HG02610 (cell line): ENCODE measurements at regions not wholly inside any gene's neighbourhood (a gene's known extent, or its start where the extent isn't known, plus 50 kb on each side); places are given as distances from the start of the nearest gene placed in this dataset.
"Not testable (repeated sequence)": the region's sequence is repeated elsewhere in the genome, so short reads cannot be mapped to it uniquely, and the experiment has no call there.

Source experiments
- ATAC-seq: cut with Tn5 transposase; IDR thresholded peaks from one replicate; pipeline ENCODE4 v1.9.1; 2021; ENCODE audit warnings: mild to moderate bottlenecking, moderate library complexity; ENCODE audit not compliant: unreplicated experiment

GRCh38 chr17:31798205-31798724 lies 60.8 kb downstream of the COPRS start:
- ATAC-seq = no peak

DNA sequence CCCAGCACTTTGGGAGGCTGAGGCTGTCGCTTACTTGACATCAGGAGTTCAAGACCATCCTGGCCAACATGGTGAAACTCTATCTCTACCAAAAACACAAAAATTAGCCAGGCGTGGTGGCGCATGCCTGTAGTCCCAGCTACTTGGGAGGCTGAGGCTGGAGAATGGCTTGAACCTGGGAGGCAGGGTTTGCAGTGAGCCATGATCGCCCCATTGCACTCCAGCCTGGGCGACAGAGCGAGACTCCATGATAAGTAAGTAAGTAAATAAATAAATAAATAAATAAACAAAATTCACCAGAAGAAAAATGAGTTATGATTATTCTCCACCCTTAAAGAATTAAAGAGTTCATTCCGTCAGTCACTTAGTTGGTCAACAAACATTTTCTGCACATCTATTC lies 63.1 kb downstream of the COPRS start:
- ATAC-seq = not testable (repeated sequence)

DNA sequence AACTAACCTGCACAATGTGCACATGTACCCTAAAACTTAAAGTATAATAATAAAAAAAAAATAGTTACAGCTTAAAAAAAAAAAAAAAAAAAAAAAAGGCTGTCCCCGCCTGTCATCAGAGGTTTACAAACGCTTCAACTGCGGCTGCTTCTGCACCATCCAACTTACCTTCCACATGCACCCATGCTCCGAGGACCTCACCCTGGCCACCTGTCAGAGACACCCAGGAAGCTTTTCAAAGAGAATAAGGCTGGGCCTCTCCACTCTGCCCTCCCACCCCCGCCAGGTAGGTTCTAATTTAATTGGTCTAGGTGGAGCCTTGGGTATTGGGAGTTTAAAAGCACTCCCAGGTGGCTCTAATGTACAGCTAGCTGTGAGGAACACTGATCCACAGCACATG lies 64.9 kb downstream of the COPRS start:
- ATAC-seq = no peak

- not testable (repeated sequence) for ATAC-seq
Measured at GRCh38 chr17:31793634-31794033, 65.4 kb downstream of the COPRS start.

DNA sequence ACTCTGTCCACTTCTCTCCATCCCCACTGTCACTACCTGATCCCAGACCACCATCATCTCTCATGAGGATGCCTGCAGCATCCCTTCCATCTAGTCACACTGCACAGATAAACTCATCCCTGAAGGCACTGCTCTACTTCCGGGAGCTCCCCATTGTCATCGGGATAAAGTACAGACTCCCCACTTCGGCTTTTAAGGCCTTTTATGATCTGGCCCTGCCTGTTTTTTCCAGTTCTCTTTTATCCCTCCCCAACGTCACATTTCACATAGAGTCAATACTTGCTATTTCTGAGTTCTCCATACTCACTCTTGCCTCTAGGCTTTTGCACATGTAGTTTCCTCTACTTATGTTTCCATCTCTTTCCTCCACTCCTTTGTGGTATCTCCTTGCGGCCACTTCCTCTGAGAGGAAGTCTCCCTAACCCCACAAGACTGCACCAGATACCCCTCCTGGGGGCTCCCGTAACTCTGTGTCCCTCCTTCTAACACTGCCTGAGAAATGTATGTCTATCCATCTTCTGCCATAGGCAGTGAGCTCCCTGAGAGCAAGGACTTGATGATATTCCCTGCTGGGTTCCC lies 66.9 kb downstream of the COPRS start:
- ATAC-seq = no peak

DNA sequence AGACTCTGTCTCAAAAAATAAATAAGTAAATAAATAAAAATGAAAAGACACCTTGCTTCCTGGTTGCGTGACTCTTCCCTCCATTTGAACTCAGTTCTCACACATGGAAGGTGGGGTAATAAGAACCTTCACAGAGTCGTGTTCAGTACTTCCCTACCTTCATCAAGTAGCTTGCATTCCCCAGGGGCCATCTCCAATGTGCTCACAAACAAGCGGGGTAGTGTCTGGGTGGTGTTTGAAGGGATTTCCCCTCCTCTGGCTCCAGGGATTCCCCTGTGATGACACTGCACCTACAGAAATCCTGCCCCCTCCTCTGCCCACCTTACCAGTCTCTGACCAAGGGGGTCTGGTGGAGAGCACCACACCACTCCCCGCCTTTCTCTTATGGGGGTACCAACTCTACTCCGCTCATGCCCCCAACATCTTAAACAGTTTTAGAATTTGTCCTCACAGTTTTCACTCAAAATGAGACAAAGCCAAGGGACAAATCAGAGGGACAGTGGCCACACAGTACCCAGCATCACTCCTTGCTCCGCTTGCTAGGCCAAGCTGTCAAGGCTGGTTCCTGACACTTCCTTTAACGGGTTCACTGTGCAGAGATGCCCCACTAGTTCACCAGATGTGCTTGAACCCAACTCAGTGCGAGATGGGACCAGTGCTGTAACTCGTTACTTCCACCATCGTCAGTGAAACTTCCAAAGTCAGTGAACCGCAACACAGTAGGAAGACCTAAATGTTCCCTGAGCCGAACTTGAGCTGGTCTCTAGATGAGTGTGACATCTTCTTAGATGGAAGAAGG lies 69.1 kb downstream of the COPRS start:
- no peak for ATAC-seq

DNA sequence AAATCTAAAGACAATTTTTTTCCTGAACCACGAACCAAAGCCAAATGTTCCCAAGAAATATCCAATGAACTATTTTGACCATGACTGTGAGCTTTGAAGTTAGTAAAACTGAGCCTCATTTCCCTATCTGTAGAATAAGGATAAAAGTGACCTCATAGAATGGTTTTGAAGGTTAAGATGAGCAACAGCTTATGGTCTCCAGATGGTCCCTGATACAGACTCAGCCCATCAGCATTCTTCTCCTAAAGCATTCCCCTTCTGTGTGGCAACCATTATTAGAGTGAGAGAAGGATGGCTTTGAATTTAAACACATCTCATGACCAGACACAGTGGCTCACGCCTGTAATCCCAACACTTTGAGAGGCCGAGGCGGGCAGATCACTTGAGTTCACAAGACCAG lies 70.1 kb downstream of the COPRS start:
- no peak for ATAC-seq

DNA sequence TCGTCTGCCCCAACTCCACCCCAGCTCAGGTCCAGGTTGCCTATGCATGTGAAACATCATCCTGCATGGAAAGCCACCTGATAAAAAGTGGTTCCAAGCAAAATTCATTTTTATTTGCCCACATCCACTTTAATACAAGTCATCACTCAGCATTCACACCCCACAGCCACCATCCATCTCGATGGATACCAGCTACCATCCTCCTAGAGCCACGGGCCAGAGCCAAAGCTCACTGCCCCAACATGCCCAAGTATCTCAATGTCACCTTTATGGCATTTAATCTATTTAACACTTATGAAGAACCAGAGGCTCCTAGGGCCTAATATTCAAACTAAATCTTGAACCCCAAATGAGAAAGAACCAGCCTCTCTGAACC lies 70.5 kb downstream of the COPRS start:
- no peak for ATAC-seq

GRCh38 chr17:31787857-31788570 lies 71.0 kb downstream of the COPRS start:
- ATAC-seq = no peak

DNA sequence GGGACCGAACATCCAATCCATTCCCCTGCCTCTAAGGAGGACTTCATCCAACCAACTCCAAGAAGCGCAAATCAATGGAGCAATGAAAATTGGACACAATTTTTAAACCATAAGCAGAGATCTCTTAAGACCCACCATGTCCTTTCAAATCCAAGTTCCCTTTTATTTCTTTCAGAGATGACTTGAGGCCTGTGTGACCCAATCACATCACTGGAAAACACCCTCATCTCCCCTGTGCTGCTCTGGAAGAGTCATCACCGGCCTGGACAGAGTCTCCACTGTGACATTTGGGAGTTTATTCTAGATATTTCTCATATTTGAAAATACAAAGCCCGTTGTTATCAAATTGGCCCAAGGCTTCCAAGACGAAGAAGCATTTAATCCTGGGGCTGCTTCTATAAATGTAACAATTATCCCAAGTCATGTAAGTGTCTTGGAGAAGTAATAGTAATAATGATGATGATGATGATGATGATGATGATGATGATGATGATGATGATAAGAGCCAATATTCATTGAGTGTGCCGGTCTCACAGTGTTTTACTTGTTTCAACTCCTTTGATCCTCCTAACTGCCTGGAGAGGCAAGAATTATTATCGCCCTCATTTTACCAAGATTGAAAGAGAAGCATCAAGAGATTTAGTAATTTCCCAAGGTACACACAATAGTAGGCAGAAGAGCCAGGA lies 72.1 kb downstream of the COPRS start:
- no peak for ATAC-seq

GRCh38 chr17:31780483-31780882 lies 78.6 kb downstream of the COPRS start:
- ATAC-seq = no peak

- no peak for ATAC-seq
Measured at GRCh38 chr17:31778523-31778922, 80.5 kb downstream of the COPRS start.

DNA sequence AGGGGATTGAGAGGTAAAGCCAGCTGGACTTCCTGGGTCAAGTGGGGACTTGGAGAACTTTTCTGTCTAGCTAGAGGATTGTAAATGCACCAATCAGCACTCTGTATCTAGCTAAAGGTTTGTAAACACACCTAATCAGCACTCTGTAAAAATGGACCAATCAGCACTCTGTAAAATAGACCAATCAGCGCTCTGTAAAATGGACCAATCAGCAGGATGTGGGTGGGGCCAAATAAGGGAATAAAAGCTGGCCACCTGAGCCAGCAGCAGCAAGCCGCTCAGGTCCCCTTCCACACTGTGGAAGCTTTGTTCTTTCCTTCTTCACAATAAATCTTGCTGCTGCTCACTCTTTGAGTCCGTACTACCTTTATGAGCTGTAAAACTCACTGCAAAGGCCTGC lies 87.7 kb downstream of the COPRS start:
- ATAC-seq = not testable (repeated sequence)

GRCh38 chr17:31770501-31770900 lies 88.5 kb downstream of the COPRS start:
- not testable (repeated sequence) for ATAC-seq

DNA sequence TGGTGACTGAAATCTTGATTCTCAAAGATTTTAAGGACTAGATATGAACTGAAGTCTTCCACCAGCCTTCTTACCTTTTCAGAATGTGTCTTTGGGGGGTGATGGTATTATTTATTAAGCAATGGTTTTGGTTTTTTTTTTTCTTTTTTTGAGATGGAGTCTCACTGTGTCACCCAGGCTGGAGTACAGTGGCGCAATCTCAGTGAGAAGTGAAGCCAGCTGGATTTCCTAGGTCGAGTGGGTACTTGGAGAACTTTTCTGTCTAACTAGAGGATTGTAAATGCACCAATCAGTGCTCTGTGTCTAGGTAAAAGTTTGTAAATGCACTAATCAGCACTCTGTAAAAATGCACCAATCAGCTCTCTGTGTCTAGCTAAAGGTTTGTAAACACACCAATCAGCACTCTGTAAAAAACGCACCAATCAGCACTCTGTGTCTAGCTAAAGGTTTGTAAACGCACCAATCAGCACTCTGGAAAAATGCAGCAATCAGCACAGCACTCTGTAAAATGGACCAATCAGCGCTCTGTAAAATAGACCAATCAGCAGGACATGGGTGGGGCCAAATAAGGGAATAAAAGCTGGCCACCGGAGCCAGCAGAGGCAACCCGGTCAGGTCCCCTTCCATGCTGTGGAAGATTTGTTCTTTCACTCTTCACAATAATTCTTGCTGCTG lies 97.1 kb downstream of the COPRS start:
- ATAC-seq = not testable (repeated sequence)

- no peak for ATAC-seq
Measured at GRCh38 chr17:31758646-31759045, 100.4 kb downstream of the COPRS start.

DNA sequence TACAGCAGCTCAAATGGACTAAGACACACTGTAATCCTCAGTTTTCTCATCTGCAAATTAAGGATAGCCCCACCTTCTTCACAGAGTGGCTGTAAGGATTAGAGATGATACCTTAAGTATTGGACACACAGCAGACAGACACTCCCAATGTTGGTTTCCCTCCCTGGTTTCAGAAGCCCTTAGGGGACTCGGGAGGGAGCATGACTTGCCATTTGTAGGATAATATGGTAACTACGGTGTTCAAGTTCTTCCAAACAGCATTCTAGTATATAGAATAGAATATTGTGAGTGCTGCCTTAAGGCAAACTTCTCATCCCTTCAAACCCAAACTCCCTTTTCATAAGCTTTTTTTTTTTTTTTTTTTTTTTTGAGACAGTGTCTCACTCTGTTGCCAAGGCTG lies 101.9 kb downstream of the COPRS start:
- no peak for ATAC-seq

DNA sequence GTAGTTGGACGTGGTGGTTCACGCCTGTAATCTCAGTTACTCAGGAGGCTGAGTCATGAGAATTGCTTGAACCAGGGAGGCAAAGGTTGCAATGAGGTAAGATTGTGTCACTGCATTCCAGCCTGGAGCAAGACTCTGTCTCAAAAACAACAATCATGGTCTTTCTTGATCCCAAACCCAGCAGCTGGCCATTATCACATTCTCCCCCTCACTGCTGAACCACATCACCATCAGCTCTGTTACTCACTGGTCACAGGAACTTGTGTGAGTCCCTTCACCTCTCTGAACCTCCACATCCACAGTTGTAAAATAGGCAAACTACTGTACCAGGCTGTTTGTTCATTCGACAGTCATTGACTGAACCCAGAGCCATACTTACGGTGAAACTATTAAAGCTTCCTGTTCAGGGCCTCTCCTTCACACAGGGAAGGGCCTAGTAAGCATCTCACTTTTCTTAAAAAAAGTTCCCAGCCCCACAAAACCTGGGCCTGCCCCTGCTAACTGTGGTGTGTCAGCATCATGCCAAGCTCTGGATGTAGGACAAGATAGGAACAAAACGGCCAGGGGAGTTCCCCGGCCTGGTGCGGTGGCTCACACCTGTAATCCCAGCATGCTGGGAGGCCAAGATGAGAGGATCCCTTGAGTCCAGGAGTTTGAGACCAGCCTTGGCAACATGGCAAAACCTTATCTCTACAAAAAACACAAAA lies 104.7 kb downstream of the COPRS start:
- no peak for ATAC-seq

- no peak for ATAC-seq
Measured at GRCh38 chr17:31753011-31753410, 106.0 kb downstream of the COPRS start.

- no peak for ATAC-seq
Measured at GRCh38 chr17:31752584-31752983, 106.5 kb downstream of the COPRS start.
